Limb (tissue), 2 donors: ENCODE measurements at regions not wholly inside any gene's neighbourhood (a gene's known extent, or its start where the extent isn't known, plus 50 kb on each side); places are given as distances from the start of the nearest gene placed in this dataset.
A peak's percentile ranks its signal among the peaks of the same experiment; 100 is the strongest.

ENCODE experiments used
- DNase-seq, 2 donors: peaks; one replicate each; pipeline ENCODE4 v3.0.0-alpha.2; 2016; ENCODE audit errors: extremely low spot score in 2 of 2

DNA sequence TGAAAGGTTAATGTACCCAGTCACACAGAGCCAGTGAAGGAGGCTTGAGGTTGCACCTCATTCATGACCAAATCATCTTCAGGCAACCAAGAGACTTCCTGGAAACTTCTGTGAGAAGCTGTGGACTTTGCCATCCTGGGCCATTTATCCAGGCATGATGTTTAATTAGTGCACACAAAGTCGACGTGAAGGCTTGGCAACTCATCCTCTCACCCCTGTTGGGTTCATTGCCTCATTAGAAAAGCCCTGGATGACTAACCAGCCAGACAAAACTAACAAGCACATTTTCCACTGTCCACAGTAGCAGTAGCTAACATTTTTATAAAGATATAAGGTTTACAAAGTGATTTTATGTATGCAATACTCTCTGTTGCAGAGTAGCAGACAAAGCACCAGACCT is 65.7 kb upstream of the ZNF462 start:
- DNase-seq = no peak

DNA sequence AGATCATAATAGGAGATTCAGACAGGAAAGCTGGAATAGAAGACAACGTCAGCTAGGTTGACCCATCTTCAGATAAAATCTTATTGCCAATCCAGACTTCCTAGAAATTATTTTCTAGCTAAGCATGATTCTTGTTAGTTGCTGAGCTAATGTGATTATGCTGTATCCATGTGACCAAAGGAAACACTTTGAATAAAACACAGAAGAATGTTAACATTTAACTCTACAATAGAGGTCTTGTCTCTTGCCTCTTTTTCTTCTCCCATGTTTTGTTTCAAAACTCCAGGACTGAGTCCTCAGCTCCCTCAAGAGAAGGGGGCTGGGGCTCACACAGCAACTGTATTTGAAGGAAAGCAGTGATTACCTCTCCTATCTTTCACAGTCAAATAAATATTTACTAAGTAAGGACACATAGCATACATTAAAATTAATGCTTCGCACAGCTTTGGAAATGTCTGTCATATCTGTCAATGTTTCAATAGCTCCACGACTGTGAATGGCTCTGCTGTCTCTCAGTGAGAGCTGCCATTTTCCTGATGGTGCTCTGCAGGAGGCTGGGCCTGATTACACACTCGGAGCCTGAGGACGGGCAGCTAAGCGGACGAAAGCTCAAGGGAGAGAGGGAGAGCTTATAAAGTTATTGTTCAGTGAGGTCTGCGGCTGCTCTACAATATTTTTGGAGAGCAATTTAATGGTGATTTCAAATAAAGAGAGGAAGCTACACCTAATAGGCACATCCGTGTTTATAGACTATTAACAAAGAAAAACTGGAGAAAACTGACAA is 64.8 kb upstream of the ZNF462 start:
- no peak for DNase-seq

DNA sequence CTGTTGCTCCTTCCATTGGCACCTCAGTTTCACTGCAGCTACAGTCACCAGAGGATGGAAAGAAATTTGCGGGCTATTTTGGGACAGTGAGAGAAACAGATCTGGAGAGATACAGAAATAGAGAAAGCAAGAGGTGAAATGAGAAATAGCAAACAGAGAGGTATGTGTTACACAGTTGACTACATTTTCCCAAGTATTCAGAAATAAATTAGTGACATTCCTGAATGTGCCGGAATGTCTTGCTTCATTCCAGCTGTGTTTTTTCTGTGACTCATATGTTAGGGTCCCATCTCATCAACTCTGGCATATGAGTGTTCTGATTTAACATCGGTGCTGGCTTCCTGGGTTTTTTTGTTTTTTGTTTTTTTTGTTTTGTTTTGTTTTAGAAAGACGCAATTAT is 63.8 kb upstream of the ZNF462 start:
- DNase-seq = peak in 1 of 2 donors; percentile 26

DNA sequence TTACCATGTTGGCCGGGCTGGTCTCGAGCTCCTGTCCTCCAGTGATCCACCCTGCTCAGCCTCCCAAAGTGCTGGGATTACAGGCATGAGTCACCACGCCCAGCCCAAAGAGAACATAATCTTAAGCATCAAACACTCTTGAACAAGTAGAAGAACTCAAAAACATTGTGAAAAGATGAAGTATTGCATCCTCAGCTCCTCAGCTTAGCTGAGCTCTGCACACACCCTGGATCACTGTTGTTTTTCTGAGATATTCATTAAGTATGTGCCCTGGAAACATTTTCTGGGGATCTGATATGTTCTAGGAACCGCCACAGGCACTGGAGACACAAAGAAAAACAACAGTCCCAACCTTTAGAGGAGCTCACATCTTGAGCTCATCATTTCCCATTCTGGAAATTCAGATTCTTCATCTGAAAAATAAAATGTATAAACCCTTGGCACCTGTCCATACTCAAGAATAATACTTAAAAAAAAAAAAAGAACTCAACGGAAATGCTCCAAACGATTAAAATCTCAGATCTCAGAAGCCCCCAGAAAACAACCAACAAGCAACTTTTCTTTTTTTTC is 62.2 kb upstream of the ZNF462 start:
- DNase-seq = no peak

DNA sequence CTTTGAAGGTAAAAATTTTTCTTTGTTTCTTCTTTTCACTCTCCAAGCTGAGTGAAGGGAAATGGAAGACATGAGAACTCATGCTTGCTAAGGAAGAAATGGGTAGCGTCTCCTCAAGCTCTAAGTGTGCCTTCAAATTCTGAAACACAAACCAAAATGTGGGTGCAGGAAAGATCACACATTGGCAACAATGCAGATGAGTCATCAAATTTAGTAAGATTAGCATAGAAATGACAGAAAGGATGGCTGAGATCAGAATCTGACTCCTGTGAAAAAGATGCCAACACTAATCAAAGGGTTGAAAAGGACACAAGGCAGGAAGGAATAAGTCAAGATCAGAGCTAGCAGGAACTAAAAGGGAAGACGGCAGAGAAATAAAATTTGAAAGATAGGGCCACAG is 61.1 kb upstream of the ZNF462 start:
- no peak for DNase-seq
